Stomach (tissue), 8 donors: ENCODE measurements at regions not wholly inside any gene's neighbourhood (a gene's known extent, or its start where the extent isn't known, plus 50 kb on each side); places are given as distances from the start of the nearest gene placed in this dataset.

Source experiments
- DNase-seq, 2 donors: peaks; one replicate each; pipeline versions ENCODE4 v3.0.0 to v3.0.0-alpha.2; 2013 to 2019
- H3K27ac ChIP-seq, 5 donors: fragments of 200-600 bp in 4 of 5; sonication (generic) in 4 of 5; one replicate each; pipeline ENCODE4 v1.5.1; 2013 to 2019; ENCODE audit warnings: mild to moderate bottlenecking in 1 of 5, moderate library complexity in 1 of 5
- H3K27me3 ChIP-seq, 3 donors: fragments of 200-600 bp; sonication (generic); one replicate each; pipeline ENCODE4 v1.5.1; 2017 to 2019; ENCODE audit warnings: mixed run types in 1 of 3
- H3K36me3 ChIP-seq, 4 donors: fragments of 200-600 bp; sonication (generic); 1 replicate in 3 of 4; 2 replicates in 1 of 4; pipeline ENCODE4 v1.5.1; 2016 to 2019
- H3K4me1 ChIP-seq, 4 donors: fragments of 200-600 bp; sonication (generic); one replicate each; pipeline ENCODE4 v1.5.1; 2016 to 2019
- H3K4me3 ChIP-seq, 4 donors: fragments of 200-600 bp; sonication (generic) in 3 of 4; one replicate each; pipeline ENCODE4 v1.5.1; 2016 to 2019; ENCODE audit warnings: mild to moderate bottlenecking in 1 of 4
- H3K9me3 ChIP-seq, 4 donors: fragments of 200-600 bp; sonication (generic); one replicate each; pipeline ENCODE4 v1.5.1; 2016 to 2019
- EP300 ChIP-seq: sonication (generic); formaldehyde crosslinking; IDR thresholded peaks from one replicate; pipeline ENCODE4 v1.6.1; 2017; ENCODE audit warnings: antibody characterized with exemption
- POLR2A ChIP-seq, 4 donors: fragments of 450-650 bp; IDR thresholded peaks; one replicate each; pipeline ENCODE4 v1.6.1; 2016; ENCODE audit warnings: antibody characterized with exemption in 4 of 4, control low read depth in 2 of 4, mild to moderate bottlenecking in 1 of 4, moderate library complexity in 1 of 4
- POLR2AphosphoS5 ChIP-seq, 3 donors: sonication (generic); formaldehyde crosslinking; IDR thresholded peaks; one replicate each; pipeline ENCODE4 v1.6.1; 2016; ENCODE audit warnings: antibody characterized with exemption in 3 of 3
- WGBS, 5 donors: extraction: QIAGEN DNeasy Blood & Tissue Kit in 3 of 5; methylation state at CpG; one replicate each; pipeline versions ENCODE4 v1.1.5 to v1.1.7; 2013 to 2018; 5-methylcytosine and 5-hydroxymethylcytosine counted together
- intact Hi-C: fragments of 100-400 bp; cut with DNase I; formaldehyde crosslinking; loops from one replicate; pipeline ENCODE4 v1.15.1; 2023; ENCODE audit warnings: low total_unique reads
- TF ChIP-seq, protein P1 (sequence below), 7 experiments: fragments of 450-650 bp in 4 of 7; fragments of 200-600 bp in 3 of 7; sonication (generic) in 3 of 7; IDR thresholded peaks; one replicate each; pipeline ENCODE4 v1.5.1; 2016 to 2019; ENCODE audit warnings: antibody characterized with exemption in 7 of 7, control low read depth in 2 of 7, mild to moderate bottlenecking in 1 of 7
- donor health status: healthy with polysubstance abuse.
- donor health status: Bipolar disorder and iron deficiency.
- donor health status: healthy.

DNA sequence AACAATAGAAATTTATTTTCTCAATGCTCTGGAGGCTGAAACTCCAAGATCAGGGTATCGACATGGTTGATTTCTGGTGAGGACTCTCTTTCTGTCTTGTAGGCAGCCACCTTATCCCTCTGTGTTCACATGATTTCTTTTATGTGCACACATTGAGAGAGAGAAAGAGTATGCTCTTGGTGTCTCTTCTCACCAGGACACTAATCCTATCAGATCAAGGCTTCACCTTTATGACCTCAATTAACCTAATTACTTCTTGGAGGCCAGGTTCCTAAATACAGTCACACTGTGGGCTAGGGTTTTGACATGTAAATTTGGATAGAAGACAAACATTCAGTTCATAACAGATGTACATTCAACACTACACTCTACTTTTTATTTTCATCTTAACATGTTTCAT, 1094.2 kb upstream of the ADGRL2 start:
- Histone ChIP-seq H3K4me1 (no peaks in the 10 kb centered on the region), H3K27me3 (no peaks in the 10 kb centered on the region), H3K27ac (no peak overlapping the region), H3K4me3 (no peak overlapping the region), H3K9me3 (no peaks in the 10 kb centered on the region), H3K36me3 (no peaks in the 10 kb centered on the region)
- intact Hi-C loops: no loop called here
- TF ChIP-seq EP300 (no peak), POLR2A (IDR thresholded peaks at IDR 0.05) (no peak), POLR2AphosphoS5 (IDR thresholded peaks at IDR 0.05) (no peak)
- TF ChIP-seq, protein P1, sequence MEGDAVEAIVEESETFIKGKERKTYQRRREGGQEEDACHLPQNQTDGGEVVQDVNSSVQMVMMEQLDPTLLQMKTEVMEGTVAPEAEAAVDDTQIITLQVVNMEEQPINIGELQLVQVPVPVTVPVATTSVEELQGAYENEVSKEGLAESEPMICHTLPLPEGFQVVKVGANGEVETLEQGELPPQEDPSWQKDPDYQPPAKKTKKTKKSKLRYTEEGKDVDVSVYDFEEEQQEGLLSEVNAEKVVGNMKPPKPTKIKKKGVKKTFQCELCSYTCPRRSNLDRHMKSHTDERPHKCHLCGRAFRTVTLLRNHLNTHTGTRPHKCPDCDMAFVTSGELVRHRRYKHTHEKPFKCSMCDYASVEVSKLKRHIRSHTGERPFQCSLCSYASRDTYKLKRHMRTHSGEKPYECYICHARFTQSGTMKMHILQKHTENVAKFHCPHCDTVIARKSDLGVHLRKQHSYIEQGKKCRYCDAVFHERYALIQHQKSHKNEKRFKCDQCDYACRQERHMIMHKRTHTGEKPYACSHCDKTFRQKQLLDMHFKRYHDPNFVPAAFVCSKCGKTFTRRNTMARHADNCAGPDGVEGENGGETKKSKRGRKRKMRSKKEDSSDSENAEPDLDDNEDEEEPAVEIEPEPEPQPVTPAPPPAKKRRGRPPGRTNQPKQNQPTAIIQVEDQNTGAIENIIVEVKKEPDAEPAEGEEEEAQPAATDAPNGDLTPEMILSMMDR (IDR thresholded peaks at IDR 0.05): no peak
- 79 to 92% (median 82%) methylated on average over 1 of the region's 1 CpG for WGBS, 5 donors
- no peak for DNase-seq

DNA sequence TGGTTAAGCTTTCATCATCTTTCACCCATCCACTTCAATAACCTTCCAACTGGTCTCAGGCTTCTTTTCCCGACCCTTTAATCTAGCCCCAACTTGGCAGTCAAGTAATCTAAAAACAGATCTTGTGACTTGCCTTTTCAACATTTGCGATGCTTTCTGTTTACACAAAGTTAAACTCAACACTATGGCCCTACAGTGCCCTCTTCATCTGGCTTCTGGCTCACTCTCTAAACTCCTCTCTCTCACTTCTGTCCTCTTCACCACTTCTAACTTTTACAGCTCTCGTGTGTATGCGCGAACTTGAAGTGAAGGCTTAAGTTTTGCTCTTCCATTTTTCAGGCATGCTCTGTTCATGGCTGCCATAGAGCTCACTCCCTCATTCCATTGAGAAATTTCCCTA, 1122.3 kb upstream of the ADGRL2 start:
- no peak for TF ChIP-seq EP300
- no peak for TF ChIP-seq POLR2A (IDR thresholded peaks at IDR 0.05)
- TF ChIP-seq, protein P1 (IDR thresholded peaks at IDR 0.05): no peak
- no peak for TF ChIP-seq POLR2AphosphoS5 (IDR thresholded peaks at IDR 0.05)
- intact Hi-C loops: no loop called here
- Histone ChIP-seq H3K4me3 (no peak overlapping the region), H3K4me1 (no peaks in the 10 kb centered on the region), H3K9me3 (no peaks in the 10 kb centered on the region), H3K27ac (no peak overlapping the region), H3K36me3 (no peaks in the 10 kb centered on the region), H3K27me3 (no peaks in the 10 kb centered on the region)
- DNase-seq: no peak
- WGBS, 5 donors: 74 to 78% (median 77%) methylated on average over 5 of the region's 5 CpGs

GRCh38 chr1:80675454-80675853, 1125.3 kb upstream of the ADGRL2 start:
- TF ChIP-seq POLR2A (IDR thresholded peaks at IDR 0.05) (no peak), EP300 (no peak), POLR2AphosphoS5 (IDR thresholded peaks at IDR 0.05) (no peak)
- TF ChIP-seq, protein P1 (IDR thresholded peaks at IDR 0.05): no peak
- 75 to 84% (median 76%) methylated on average over 3 of the region's 3 CpGs for WGBS, 5 donors
- no peak overlapping the region for H3K4me3 ChIP-seq
- no peaks in the 10 kb centered on the region for H3K27me3 ChIP-seq
- no peak overlapping the region for H3K27ac ChIP-seq
- intact Hi-C loops: no loop called here
- no peaks in the 10 kb centered on the region for H3K9me3 ChIP-seq
- no peak for DNase-seq
- no peaks in the 10 kb centered on the region for H3K36me3 ChIP-seq
- no peaks in the 10 kb centered on the region for H3K4me1 ChIP-seq

GRCh38 chr1:80673935-80674597, 1126.7 kb upstream of the ADGRL2 start:
- Histone ChIP-seq H3K4me1 (no peaks in the 10 kb centered on the region), H3K27ac (no peak overlapping the region), H3K9me3 (no peaks in the 10 kb centered on the region), H3K4me3 (no peak overlapping the region), H3K36me3 (no peaks in the 10 kb centered on the region), H3K27me3 (no peaks in the 10 kb centered on the region)
- TF ChIP-seq, protein P1 (IDR thresholded peaks at IDR 0.05): no peak
- TF ChIP-seq POLR2AphosphoS5 (IDR thresholded peaks at IDR 0.05) (no peak), EP300 (no peak), POLR2A (IDR thresholded peaks at IDR 0.05) (no peak)
- intact Hi-C loops: no loop called here
- DNase-seq: no peak
- 22 to 62% (median 30%) methylated on average over 3 of the region's 3 CpGs for WGBS, 5 donors
